ENCODE measurements at regions not wholly inside any gene's neighbourhood (a gene's known extent, or its start where the extent isn't known, plus 50 kb on each side); places are given as distances from the start of the nearest gene placed in this dataset.

DNA sequence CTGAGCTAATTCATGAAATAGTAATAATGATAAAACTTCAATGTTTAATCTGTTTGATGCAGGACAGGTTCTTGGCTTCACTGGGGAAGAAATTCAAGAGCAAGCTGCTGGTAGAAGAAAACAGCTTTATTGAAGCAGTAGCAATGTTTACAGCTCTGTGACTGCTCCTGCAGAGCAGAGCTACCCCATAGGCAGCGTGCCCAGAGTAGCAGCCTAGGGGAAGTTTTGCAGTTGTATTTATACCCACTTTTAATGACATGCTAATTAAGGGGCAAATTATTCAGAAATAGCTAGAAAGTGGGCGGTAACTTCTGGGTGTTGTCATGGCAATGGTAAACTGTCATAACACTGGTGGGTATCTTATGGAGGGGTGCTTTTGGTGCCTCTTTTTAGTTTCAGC is 518.0 kb downstream of the RFPL4B start:
- TF ChIP-seq, protein P1, sequence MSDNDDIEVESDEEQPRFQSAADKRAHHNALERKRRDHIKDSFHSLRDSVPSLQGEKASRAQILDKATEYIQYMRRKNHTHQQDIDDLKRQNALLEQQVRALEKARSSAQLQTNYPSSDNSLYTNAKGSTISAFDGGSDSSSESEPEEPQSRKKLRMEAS (IDR thresholded peaks at IDR 0.05; ENCODE audit: low read depth, low read length): no peak
- TF ChIP-seq, protein P2, sequence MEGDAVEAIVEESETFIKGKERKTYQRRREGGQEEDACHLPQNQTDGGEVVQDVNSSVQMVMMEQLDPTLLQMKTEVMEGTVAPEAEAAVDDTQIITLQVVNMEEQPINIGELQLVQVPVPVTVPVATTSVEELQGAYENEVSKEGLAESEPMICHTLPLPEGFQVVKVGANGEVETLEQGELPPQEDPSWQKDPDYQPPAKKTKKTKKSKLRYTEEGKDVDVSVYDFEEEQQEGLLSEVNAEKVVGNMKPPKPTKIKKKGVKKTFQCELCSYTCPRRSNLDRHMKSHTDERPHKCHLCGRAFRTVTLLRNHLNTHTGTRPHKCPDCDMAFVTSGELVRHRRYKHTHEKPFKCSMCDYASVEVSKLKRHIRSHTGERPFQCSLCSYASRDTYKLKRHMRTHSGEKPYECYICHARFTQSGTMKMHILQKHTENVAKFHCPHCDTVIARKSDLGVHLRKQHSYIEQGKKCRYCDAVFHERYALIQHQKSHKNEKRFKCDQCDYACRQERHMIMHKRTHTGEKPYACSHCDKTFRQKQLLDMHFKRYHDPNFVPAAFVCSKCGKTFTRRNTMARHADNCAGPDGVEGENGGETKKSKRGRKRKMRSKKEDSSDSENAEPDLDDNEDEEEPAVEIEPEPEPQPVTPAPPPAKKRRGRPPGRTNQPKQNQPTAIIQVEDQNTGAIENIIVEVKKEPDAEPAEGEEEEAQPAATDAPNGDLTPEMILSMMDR (IDR thresholded peaks at IDR 0.05; ENCODE audit: low read depth, low read length): no peak

All from NB4 (cell line).